OCI-LY7 (cell line): ENCODE measurements at regions not wholly inside any gene's neighbourhood (a gene's known extent, or its start where the extent isn't known, plus 50 kb on each side); places are given as distances from the start of the nearest gene placed in this dataset.

Source experiments
- BruUV-seq: library from RNA; stranded (reverse); fragments of 400-500 nt; replicated peaks from 2 replicates; lab custom pipeline; 2021; lab: Mats Ljungman, UMichigan
- CTCF ChIA-PET: fragments of 300-600 bp; sonication (Branson Sonifier 250); formaldehyde crosslinking; loops from one replicate; lab custom pipeline; 2022; ENCODE audit warnings: antibody characterized with exemption; ENCODE audit not compliant: unreplicated experiment; lab: Charles Lee
- POLR2A ChIA-PET: fragments of 300-600 bp; sonication (Branson Sonifier 250); formaldehyde crosslinking; loops from one replicate; lab custom pipeline; 2022; ENCODE audit warnings: antibody characterized with exemption; lab: Charles Lee
- DNase-seq: peaks from one replicate; pipeline ENCODE4 v3.0.0-alpha.2; 2015; ENCODE audit warnings: low spot score
- H2AFZ ChIP-seq: fragments of 200-600 bp; sonication (generic), shearing (Covaris generic); 2 replicates; pipeline ENCODE4 v1.6.1; 2014; ENCODE audit warnings: mild to moderate bottlenecking, antibody characterized with exemption, low read length, moderate library complexity
- H3K27ac ChIP-seq: fragments of 200-600 bp; sonication (generic); 2 replicates; pipeline ENCODE4 v1.5.1; 2014; ENCODE audit warnings: mixed run types, low read depth, mild to moderate bottlenecking, moderate library complexity, low read length, inconsistent platforms; ENCODE audit not compliant: poor library complexity, severe bottlenecking
- H3K36me3 ChIP-seq: fragments of 200-600 bp; sonication (generic); 2 replicates; pipeline ENCODE4 v1.6.1; 2014; ENCODE audit warnings: mild to moderate bottlenecking, antibody characterized with exemption, low read length, moderate library complexity, mixed read lengths; ENCODE audit not compliant: insufficient read depth
- H3K4me1 ChIP-seq: fragments of 200-600 bp; sonication (generic); 2 replicates; pipeline ENCODE4 v1.5.1; 2014; ENCODE audit warnings: mild to moderate bottlenecking, low read length; ENCODE audit not compliant: insufficient read depth, poor library complexity, severe bottlenecking
- H3K4me2 ChIP-seq: fragments of 200-600 bp; sonication (generic); 2 replicates; pipeline ENCODE4 v1.6.1; 2014; ENCODE audit warnings: mild to moderate bottlenecking, low read length
- H3K4me3 ChIP-seq: fragments of 200-600 bp; sonication (generic); 2 replicates; pipeline ENCODE4 v1.5.1; 2014; ENCODE audit warnings: mild to moderate bottlenecking, low read depth, low read length; ENCODE audit not compliant: poor library complexity, severe bottlenecking
- H3K79me2 ChIP-seq: fragments of 200-600 bp; sonication (generic); 2 replicates; pipeline ENCODE4 v1.6.1; 2016; ENCODE audit warnings: low read depth, mild to moderate bottlenecking, low read length, moderate library complexity, mixed read lengths; ENCODE audit not compliant: insufficient read depth
- H3K9me2 ChIP-seq: fragments of 200-600 bp; sonication (generic); 2 replicates; pipeline ENCODE4 v1.6.1; 2016; ENCODE audit warnings: mild to moderate bottlenecking, low read length, mixed read lengths; ENCODE audit not compliant: insufficient read depth
- H3K9me3 ChIP-seq: fragments of 200-600 bp; sonication (generic); 2 replicates; pipeline ENCODE4 v1.6.1; 2014; ENCODE audit warnings: mild to moderate bottlenecking, mixed run types, low read length, mixed read lengths
- H4K20me1 ChIP-seq: fragments of 200-600 bp; sonication (generic); 2 replicates; pipeline ENCODE4 v1.6.1; 2014; ENCODE audit warnings: mild to moderate bottlenecking, antibody characterized with exemption, low read length, moderate library complexity, mixed read lengths; ENCODE audit not compliant: insufficient read depth
- EZH2phosphoT487 ChIP-seq: fragments of 200-600 bp; sonication (generic); IDR thresholded peaks from 2 replicates; pipeline ENCODE4 v1.6.1; 2018; ENCODE audit warnings: low read depth, borderline replicate concordance, mild to moderate bottlenecking, mixed run types, antibody characterized with exemption, low read length, moderate library complexity, mixed read lengths
- intact Hi-C: fragments of 100-400 bp; cut with micrococcal nuclease; formaldehyde crosslinking; loops from one replicate; pipeline ENCODE4 v1.10.0; 2022; ENCODE audit not compliant: unreplicated experiment
- TF ChIP-seq, protein P1 (sequence below): fragments of 200-600 bp; sonication (generic); conservative IDR thresholded peaks from 2 replicates; pipeline ENCODE4 v1.5.1; 2014; ENCODE audit warnings: mild to moderate bottlenecking, antibody characterized with exemption, low read length, moderate library complexity, mixed read lengths

DNA sequence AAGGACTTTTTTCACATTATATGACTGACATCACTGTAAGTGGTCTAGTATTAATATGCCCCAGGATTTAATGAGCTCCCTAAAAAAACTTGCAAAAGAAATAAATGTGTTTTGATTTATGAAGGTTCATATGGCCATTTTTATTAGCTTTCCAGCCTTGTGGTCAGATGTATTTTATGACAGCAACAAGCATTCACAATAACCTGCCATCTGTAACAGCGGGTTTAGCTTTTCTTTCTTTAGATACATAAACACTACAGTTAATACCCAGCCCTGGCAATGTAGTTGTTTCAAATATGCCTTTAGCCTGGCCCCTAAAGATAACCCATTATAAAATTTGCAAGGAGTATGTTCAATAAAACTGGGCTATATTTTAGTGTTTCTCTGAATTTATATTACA lies 1063.8 kb downstream of the SOCS6 start:
- no peaks in the 10 kb centered on the region for H3K9me3 ChIP-seq
- no peaks in the 10 kb centered on the region for H4K20me1 ChIP-seq
- H3K27ac ChIP-seq, result no peak overlapping the region
- H2AFZ ChIP-seq, result no peak overlapping the region
- no peak overlapping the region for H3K4me3 ChIP-seq
- DNase-seq, result no peak
- TF ChIP-seq EZH2phosphoT487, result no peak
- TF ChIP-seq, protein P1, sequence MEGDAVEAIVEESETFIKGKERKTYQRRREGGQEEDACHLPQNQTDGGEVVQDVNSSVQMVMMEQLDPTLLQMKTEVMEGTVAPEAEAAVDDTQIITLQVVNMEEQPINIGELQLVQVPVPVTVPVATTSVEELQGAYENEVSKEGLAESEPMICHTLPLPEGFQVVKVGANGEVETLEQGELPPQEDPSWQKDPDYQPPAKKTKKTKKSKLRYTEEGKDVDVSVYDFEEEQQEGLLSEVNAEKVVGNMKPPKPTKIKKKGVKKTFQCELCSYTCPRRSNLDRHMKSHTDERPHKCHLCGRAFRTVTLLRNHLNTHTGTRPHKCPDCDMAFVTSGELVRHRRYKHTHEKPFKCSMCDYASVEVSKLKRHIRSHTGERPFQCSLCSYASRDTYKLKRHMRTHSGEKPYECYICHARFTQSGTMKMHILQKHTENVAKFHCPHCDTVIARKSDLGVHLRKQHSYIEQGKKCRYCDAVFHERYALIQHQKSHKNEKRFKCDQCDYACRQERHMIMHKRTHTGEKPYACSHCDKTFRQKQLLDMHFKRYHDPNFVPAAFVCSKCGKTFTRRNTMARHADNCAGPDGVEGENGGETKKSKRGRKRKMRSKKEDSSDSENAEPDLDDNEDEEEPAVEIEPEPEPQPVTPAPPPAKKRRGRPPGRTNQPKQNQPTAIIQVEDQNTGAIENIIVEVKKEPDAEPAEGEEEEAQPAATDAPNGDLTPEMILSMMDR, result no peak
- no peaks in the 10 kb centered on the region for H3K9me2 ChIP-seq
- no peaks in the 10 kb centered on the region for H3K79me2 ChIP-seq
- H3K4me2 ChIP-seq, result no peak overlapping the region
- H3K4me1 ChIP-seq, result no peaks in the 10 kb centered on the region
- CTCF ChIA-PET, result no interaction called here
- POLR2A ChIA-PET, result interaction anchor here (0.6 kb wide), 1 partner anchor 39 kb away, joined by 3 read pairs; no protein-coding TSS in a partner anchor
- intact Hi-C loops, result no loop called here
- BruUV-seq, result no TSS peak
- no peaks in the 10 kb centered on the region for H3K36me3 ChIP-seq

DNA sequence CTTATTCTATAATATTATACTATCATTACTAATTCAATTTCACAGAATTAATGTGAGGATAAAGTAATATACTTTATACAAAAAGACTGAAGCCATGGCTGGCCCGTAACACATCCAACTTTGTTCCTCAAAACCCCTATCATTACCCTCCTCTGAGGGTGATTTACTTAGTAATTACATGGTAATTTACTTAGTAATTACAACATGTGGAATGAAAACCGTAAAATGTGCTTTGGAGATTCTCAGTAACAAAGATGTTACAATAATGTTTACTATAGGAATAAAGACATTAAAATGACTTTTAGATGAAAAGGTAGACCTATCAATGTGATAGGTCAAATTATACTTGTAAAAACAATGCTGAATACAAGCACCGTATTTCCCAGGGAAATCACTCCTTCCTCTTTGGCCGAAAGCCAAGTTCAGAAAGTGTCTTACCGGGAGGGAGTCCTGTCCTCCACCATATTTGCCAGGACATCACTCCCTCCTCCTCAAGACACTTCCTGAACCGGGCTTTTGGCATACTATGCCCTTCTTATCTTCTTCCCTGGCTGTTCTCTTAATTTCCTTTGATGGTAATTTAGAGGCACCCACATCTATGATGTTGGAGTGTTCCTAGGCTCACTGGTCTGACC lies 1047.8 kb downstream of the SOCS6 start:
- Histone ChIP-seq H3K36me3 (no peaks in the 10 kb centered on the region), H3K9me2 (no peaks in the 10 kb centered on the region), H3K27ac (no peak overlapping the region), H3K79me2 (no peaks in the 10 kb centered on the region), H3K9me3 (no peaks in the 10 kb centered on the region), H4K20me1 (no peaks in the 10 kb centered on the region), H3K4me2 (no peak overlapping the region), H2AFZ (no peak overlapping the region), H3K4me1 (no peaks in the 10 kb centered on the region), H3K4me3 (no peak overlapping the region)
- intact Hi-C loops, result no loop called here
- ChIA-PET CTCF (no interaction called here), POLR2A (no interaction called here)
- DNase-seq, result no peak
- TF ChIP-seq EZH2phosphoT487, result no peak
- TF ChIP-seq, protein P1, result no peak
- BruUV-seq, result no TSS peak

DNA sequence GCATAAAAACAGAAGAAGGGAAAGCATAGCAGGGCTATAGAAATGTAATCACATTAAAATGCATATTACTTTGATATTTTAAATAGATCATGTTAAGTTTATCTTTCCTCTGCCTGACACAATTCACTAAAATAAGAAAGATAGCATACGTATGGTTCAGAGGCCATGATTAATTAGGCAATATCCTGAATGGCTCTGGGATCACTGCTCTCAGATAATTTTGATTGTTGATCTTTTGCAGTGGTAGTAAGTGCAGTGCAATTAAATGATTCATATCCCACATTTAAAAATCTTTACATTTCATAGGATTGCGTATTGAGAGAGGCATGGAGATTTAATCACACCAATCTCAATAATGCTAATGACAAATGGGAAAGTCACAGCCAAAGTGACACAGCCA lies 1040.7 kb downstream of the SOCS6 start:
- Histone ChIP-seq H3K27ac (no peak overlapping the region), H3K9me2 (no peaks in the 10 kb centered on the region), H3K4me3 (no peak overlapping the region), H2AFZ (no peak overlapping the region), H4K20me1 (no peaks in the 10 kb centered on the region), H3K4me2 (no peak overlapping the region), H3K9me3 (no peaks in the 10 kb centered on the region), H3K4me1 (no peaks in the 10 kb centered on the region), H3K36me3 (no peaks in the 10 kb centered on the region), H3K79me2 (no peaks in the 10 kb centered on the region)
- ChIA-PET CTCF (no interaction called here), POLR2A (interaction anchor here (0.6 kb wide), 1 partner anchor 327 kb away, joined by 3 read pairs; no protein-coding TSS in a partner anchor)
- BruUV-seq, result no TSS peak
- no peak for DNase-seq
- intact Hi-C loops, result no loop called here
- TF ChIP-seq EZH2phosphoT487, result no peak
- TF ChIP-seq, protein P1, result no peak
